Activated CD4-positive, alpha-beta T cell treated with anti-CD3 and anti-CD28 coated beads, Interleukin-2, amount 50 U/mL, for 4 hours (primary cell): ENCODE measurements at regions not wholly inside any gene's neighbourhood (a gene's known extent, or its start where the extent isn't known, plus 50 kb on each side); places are given as distances from the start of the nearest gene placed in this dataset.
"Not testable (repeated sequence)": the region's sequence is repeated elsewhere in the genome, so short reads cannot be mapped to it uniquely, and the experiment has no call there.

ENCODE experiments used
- DNase-seq, 2 experiments: peaks; one replicate each; pipeline ENCODE4 v3.0.0-alpha.2; 2020

GRCh38 chr10:114872519-114873087, 51.0 kb downstream of the FHIP2A start:
- DNase-seq, result no peak

- no peak for DNase-seq
Measured at GRCh38 chr10:114874827-114875411, 53.3 kb downstream of the FHIP2A start.

- DNase-seq, result not testable (repeated sequence)
Measured at GRCh38 chr10:114875590-114876081, 54.1 kb downstream of the FHIP2A start.

GRCh38 chr10:114876169-114876568, 54.6 kb downstream of the FHIP2A start:
- no peak for DNase-seq

- peak in 1 of 2 experiments; percentile 5 for DNase-seq
Measured at GRCh38 chr10:114876602-114877300, 55.2 kb downstream of the FHIP2A start.

- DNase-seq, result no peak
Measured at GRCh38 chr10:114877301-114877644, 55.7 kb downstream of the FHIP2A start.

- DNase-seq, result no peak
Measured at GRCh38 chr10:114879093-114879492, 57.5 kb downstream of the FHIP2A start.

- peak; percentile 15 to 33 for DNase-seq
Measured at GRCh38 chr10:114879541-114880158, 58.1 kb downstream of the FHIP2A start.

GRCh38 chr10:114881417-114881816, 56.6 kb upstream of the TRUB1 start:
- no peak for DNase-seq

- DNase-seq, result no peak
Measured at GRCh38 chr10:114881901-114882300, 56.1 kb upstream of the TRUB1 start.

GRCh38 chr10:114885443-114885842, 52.6 kb upstream of the TRUB1 start:
- DNase-seq, result no peak
